Activated CD4-positive, alpha-beta memory T cell treated with anti-CD3 and anti-CD28 coated beads, Interleukin-2, amount 10 ng/mL, durations not matched to agents 7 days and 5 days (primary cell): ENCODE measurements at regions not wholly inside any gene's neighbourhood (a gene's known extent, or its start where the extent isn't known, plus 50 kb on each side); places are given as distances from the start of the nearest gene placed in this dataset.
"Not testable (repeated sequence)": the region's sequence is repeated elsewhere in the genome, so short reads cannot be mapped to it uniquely, and the experiment has no call there.

Experiments
- CTCF ChIA-PET: fragments of 350-600 bp; sonication (Branson Sonifier 250); formaldehyde crosslinking; loops from one replicate; lab custom pipeline; 2021; ENCODE audit warnings: antibody characterized with exemption, inconsistent platforms; lab: Charles Lee
- POLR2A ChIA-PET: fragments of 350-600 bp; sonication (Branson Sonifier 250); formaldehyde crosslinking; loops from one replicate; lab custom pipeline; 2021; ENCODE audit warnings: antibody characterized with exemption; lab: Charles Lee
- DNase-seq: peaks from one replicate; pipeline ENCODE4 v3.0.0-alpha.2; 2020
- H3K27ac Mint-ChIP-seq: one replicate; pipeline ENCODE4 v1.8.0; 2021; ENCODE audit warnings: mild to moderate bottlenecking, mixed read lengths
- H3K27me3 Mint-ChIP-seq: one replicate; pipeline ENCODE4 v1.8.0; 2021; ENCODE audit warnings: mixed read lengths
- H3K36me3 Mint-ChIP-seq: one replicate; pipeline ENCODE4 v1.8.0; 2021; ENCODE audit warnings: low read depth, mixed read lengths
- H3K4me1 Mint-ChIP-seq: one replicate; pipeline ENCODE4 v1.8.0; 2021; ENCODE audit warnings: mixed read lengths
- H3K4me3 Mint-ChIP-seq: one replicate; pipeline ENCODE4 v1.8.0; 2021; ENCODE audit warnings: mild to moderate bottlenecking, mixed read lengths
- H3K9me3 Mint-ChIP-seq: one replicate; pipeline ENCODE4 v1.8.0; 2021; ENCODE audit warnings: mixed read lengths

GRCh38 chr11:4315292-4315691 is 52.9 kb downstream of the OR52B4 start:
- H3K36me3 Mint-ChIP-seq, H3K27me3 Mint-ChIP-seq, H3K27ac Mint-ChIP-seq, H3K9me3 Mint-ChIP-seq, H3K4me1 Mint-ChIP-seq, POLR2A ChIA-PET, CTCF ChIA-PET, DNase-seq, H3K4me3 Mint-ChIP-seq: not testable (repeated sequence)

GRCh38 chr11:4277225-4277624 is 91.0 kb downstream of the OR52B4 start:
- H3K4me3 Mint-ChIP-seq, H3K36me3 Mint-ChIP-seq, DNase-seq, CTCF ChIA-PET, H3K27ac Mint-ChIP-seq, H3K4me1 Mint-ChIP-seq, POLR2A ChIA-PET, H3K27me3 Mint-ChIP-seq, H3K9me3 Mint-ChIP-seq: not testable (repeated sequence)

- H3K36me3 Mint-ChIP-seq, POLR2A ChIA-PET, DNase-seq, CTCF ChIA-PET, H3K4me3 Mint-ChIP-seq, H3K27me3 Mint-ChIP-seq, H3K27ac Mint-ChIP-seq, H3K9me3 Mint-ChIP-seq, H3K4me1 Mint-ChIP-seq: not testable (repeated sequence)
These were observed 117.1 kb downstream of the OR52B4 start for GRCh38 chr11:4251085-4251484.

GRCh38 chr11:4249475-4249874 is 118.7 kb downstream of the OR52B4 start:
- H3K9me3 Mint-ChIP-seq, DNase-seq, CTCF ChIA-PET, POLR2A ChIA-PET, H3K36me3 Mint-ChIP-seq, H3K27ac Mint-ChIP-seq, H3K27me3 Mint-ChIP-seq, H3K4me1 Mint-ChIP-seq, H3K4me3 Mint-ChIP-seq: not testable (repeated sequence)

GRCh38 chr11:4237771-4238170 is 130.4 kb downstream of the OR52B4 start:
- POLR2A ChIA-PET, CTCF ChIA-PET, H3K27ac Mint-ChIP-seq, H3K36me3 Mint-ChIP-seq, H3K27me3 Mint-ChIP-seq, H3K4me1 Mint-ChIP-seq, DNase-seq, H3K9me3 Mint-ChIP-seq, H3K4me3 Mint-ChIP-seq: not testable (repeated sequence)

GRCh38 chr11:4218857-4219256 is 124.3 kb downstream of the RRM1 start:
- H3K4me1 Mint-ChIP-seq, H3K27me3 Mint-ChIP-seq, POLR2A ChIA-PET: not testable (repeated sequence)

GRCh38 chr11:4213746-4214145 is 119.1 kb downstream of the RRM1 start:
- no peak overlapping the region for H3K27ac Mint-ChIP-seq
- H3K36me3 Mint-ChIP-seq = no peaks in the 10 kb centered on the region
- peaks cover 36% of the 10 kb centered on the region for H3K27me3 Mint-ChIP-seq
- ChIA-PET POLR2A (no interaction called here), CTCF (no interaction called here)
- no peaks in the 10 kb centered on the region for H3K9me3 Mint-ChIP-seq
- H3K4me1 Mint-ChIP-seq = no peaks in the 10 kb centered on the region
- no peak overlapping the region for H3K4me3 Mint-ChIP-seq
- no peak for DNase-seq

More at GRCh38 chr11:4218857-4219256, 124.3 kb downstream of the RRM1 start:
- CTCF ChIA-PET, DNase-seq, H3K27ac Mint-ChIP-seq, H3K36me3 Mint-ChIP-seq, H3K9me3 Mint-ChIP-seq, H3K4me3 Mint-ChIP-seq: not testable (repeated sequence)

DNA sequence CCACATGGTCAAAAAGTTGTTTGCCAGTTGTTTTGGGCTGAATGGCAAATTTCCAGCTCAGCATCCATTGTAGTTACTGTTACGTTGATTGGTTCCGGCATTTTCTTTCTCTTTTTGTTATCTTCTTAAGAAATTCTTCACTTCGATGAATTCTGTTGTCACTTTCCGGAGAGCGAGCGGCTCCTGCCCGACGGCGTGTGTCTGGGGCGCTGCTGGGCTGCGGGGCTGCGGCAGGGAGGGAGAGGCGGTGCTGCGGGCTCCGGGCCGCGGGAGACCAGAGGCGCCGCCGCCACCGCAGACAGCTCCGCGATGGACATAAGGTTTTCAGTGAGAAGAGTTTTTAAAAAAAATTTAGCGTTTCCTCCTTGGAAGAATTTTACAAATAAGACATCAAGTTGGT is 117.4 kb downstream of the RRM1 start:
- H3K27ac Mint-ChIP-seq = no peak overlapping the region
- peaks cover 37% of the 10 kb centered on the region for H3K27me3 Mint-ChIP-seq
- H3K36me3 Mint-ChIP-seq = no peaks in the 10 kb centered on the region
- no peak overlapping the region for H3K4me3 Mint-ChIP-seq
- CTCF ChIA-PET = interaction anchor here (1.2 to 1.5 kb wide), 2 partner anchors 25 to 328 kb away, joined by 3 to 4 read pairs; no protein-coding TSS in a partner anchor
- no peak for DNase-seq
- H3K4me1 Mint-ChIP-seq = no peaks in the 10 kb centered on the region
- POLR2A ChIA-PET = no interaction called here
- no peaks in the 10 kb centered on the region for H3K9me3 Mint-ChIP-seq

- no peaks in the 10 kb centered on the region for H3K36me3 Mint-ChIP-seq
- no peaks in the 10 kb centered on the region for H3K9me3 Mint-ChIP-seq
- H3K4me1 Mint-ChIP-seq = no peaks in the 10 kb centered on the region
- H3K4me3 Mint-ChIP-seq = no peak overlapping the region
- CTCF ChIA-PET = interaction anchor here (3.2 kb wide), 1 partner anchor 17 kb away, joined by 19 read pairs; no protein-coding TSS in a partner anchor
- POLR2A ChIA-PET = no interaction called here
- H3K27ac Mint-ChIP-seq = no peak overlapping the region
- no peak for DNase-seq
- H3K27me3 Mint-ChIP-seq = peaks cover 16% of the 10 kb centered on the region
These were observed 109.2 kb downstream of the RRM1 start for GRCh38 chr11:4203603-4204360.

DNA sequence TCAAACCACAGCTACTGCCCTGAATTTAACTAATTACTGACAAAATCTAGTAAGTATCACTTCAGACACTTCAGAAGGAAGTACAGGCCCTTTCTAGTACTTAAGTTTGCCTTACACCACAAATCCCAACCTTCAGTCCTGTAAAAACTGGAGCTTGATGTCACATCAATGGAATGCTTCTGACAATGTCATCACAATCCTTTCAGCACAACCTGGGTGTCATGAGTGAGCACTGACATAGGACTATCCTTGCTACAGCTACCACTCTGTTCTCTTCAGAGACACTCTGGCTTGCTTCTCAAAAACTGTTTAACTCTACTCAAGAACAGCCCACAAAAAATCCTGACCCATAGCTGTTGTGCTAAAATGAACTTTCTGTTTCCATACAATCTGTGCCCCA is 108.2 kb downstream of the RRM1 start:
- Mint-ChIP-seq H3K27ac (no peak overlapping the region), H3K27me3 (peaks cover 14% of the 10 kb centered on the region), H3K9me3 (no peaks in the 10 kb centered on the region), H3K36me3 (no peaks in the 10 kb centered on the region), H3K4me3 (no peak overlapping the region), H3K4me1 (no peaks in the 10 kb centered on the region)
- ChIA-PET CTCF (interaction anchor here (3.2 kb wide), 1 partner anchor 16 kb away, joined by 19 read pairs; no protein-coding TSS in a partner anchor), POLR2A (no interaction called here)
- no peak for DNase-seq

- CTCF ChIA-PET = interaction anchor here (1.1 kb wide), 1 partner anchor 10 kb away, joined by 4 read pairs; no protein-coding TSS in a partner anchor
- peaks cover 7% of the 10 kb centered on the region for H3K27me3 Mint-ChIP-seq
- no peak for DNase-seq
These were observed 102.5 kb downstream of the RRM1 start for GRCh38 chr11:4197112-4197511.

GRCh38 chr11:4195909-4196308 is 101.3 kb downstream of the RRM1 start:
- peaks cover 7% of the 10 kb centered on the region for H3K27me3 Mint-ChIP-seq
- H3K36me3 Mint-ChIP-seq = no peaks in the 10 kb centered on the region
- no peaks in the 10 kb centered on the region for H3K4me1 Mint-ChIP-seq
- no peak overlapping the region for H3K27ac Mint-ChIP-seq
- DNase-seq = no peak
- no peak overlapping the region for H3K4me3 Mint-ChIP-seq
- POLR2A ChIA-PET = no interaction called here
- H3K9me3 Mint-ChIP-seq = no peaks in the 10 kb centered on the region
- CTCF ChIA-PET = interaction anchor here (1.1 kb wide), 1 partner anchor 9 kb away, joined by 4 read pairs; no protein-coding TSS in a partner anchor

More at GRCh38 chr11:4197112-4197511, 102.5 kb downstream of the RRM1 start:
- Mint-ChIP-seq H3K36me3 (no peaks in the 10 kb centered on the region), H3K9me3 (no peaks in the 10 kb centered on the region), H3K4me1 (no peaks in the 10 kb centered on the region), H3K27ac (no peak overlapping the region), H3K4me3 (no peak overlapping the region)
- POLR2A ChIA-PET = no interaction called here

DNA sequence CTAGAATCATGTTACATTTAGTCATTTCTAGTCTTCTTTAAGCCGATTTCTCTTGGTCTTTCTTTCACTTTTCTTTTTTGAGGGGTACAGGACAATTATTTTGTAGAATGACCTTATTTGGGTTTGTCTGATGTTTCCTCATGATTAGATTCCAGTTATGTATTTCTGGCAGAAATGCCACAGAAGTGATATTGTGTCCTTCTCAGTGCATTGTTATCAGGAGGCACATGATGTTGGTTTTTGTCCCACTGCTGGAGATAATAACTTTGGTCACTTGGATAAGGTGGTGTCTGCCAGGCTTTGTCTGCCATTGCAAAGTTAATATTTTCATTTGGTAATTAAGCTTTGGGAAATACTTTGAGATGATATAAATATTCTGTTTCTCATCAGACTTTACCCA is 100.3 kb downstream of the RRM1 start:
- H3K4me1 Mint-ChIP-seq = no peaks in the 10 kb centered on the region
- no peak overlapping the region for H3K4me3 Mint-ChIP-seq
- ChIA-PET CTCF (no interaction called here), POLR2A (no interaction called here)
- no peaks in the 10 kb centered on the region for H3K36me3 Mint-ChIP-seq
- H3K9me3 Mint-ChIP-seq = no peaks in the 10 kb centered on the region
- H3K27ac Mint-ChIP-seq = no peak overlapping the region
- peaks cover 6% of the 10 kb centered on the region for H3K27me3 Mint-ChIP-seq
- DNase-seq = no peak

- ChIA-PET POLR2A (no interaction called here), CTCF (no interaction called here)
- Mint-ChIP-seq H3K27me3 (peaks cover 6% of the 10 kb centered on the region), H3K36me3 (no peaks in the 10 kb centered on the region), H3K9me3 (no peaks in the 10 kb centered on the region), H3K4me1 (peaks cover 13% of the 10 kb centered on the region), H3K27ac (no peak overlapping the region), H3K4me3 (no peak overlapping the region)
- DNase-seq = no peak
These were observed 96.5 kb downstream of the RRM1 start for GRCh38 chr11:4191031-4191571.
